GM23338 (cell line): ENCODE measurements at regions not wholly inside any gene's neighbourhood (a gene's known extent, or its start where the extent isn't known, plus 50 kb on each side); places are given as distances from the start of the nearest gene placed in this dataset.

Source experiments
- EZH2 ChIP-seq: fragments of 200-600 bp; sonication (generic); IDR thresholded peaks from one replicate; pipeline ENCODE4 v1.8.0; 2017; ENCODE audit warnings: antibody characterized with exemption, mild to moderate bottlenecking, low read depth; ENCODE audit not compliant: unreplicated experiment
- EZH2phosphoT487 ChIP-seq: fragments of 200-600 bp; sonication (generic); IDR thresholded peaks from one replicate; pipeline ENCODE4 v1.8.1; 2018; ENCODE audit warnings: antibody characterized with exemption; ENCODE audit not compliant: unreplicated experiment
- POLR2AphosphoS5 ChIP-seq: IDR thresholded peaks from 2 replicates; pipeline ENCODE4 v1.6.1; 2016; ENCODE audit warnings: antibody characterized with exemption, low read depth
- REST ChIP-seq: IDR thresholded peaks from one replicate; pipeline ENCODE4 v1.6.1; 2018; ENCODE audit warnings: antibody characterized with exemption; ENCODE audit not compliant: unreplicated experiment
- ZNF114 ChIP-seq: fragments of 250-450 bp; sonication (Bioruptor Pico); IDR thresholded peaks from 2 replicates; pipeline ENCODE4 v1.5.0; 2020; ENCODE audit warnings: mild to moderate bottlenecking, moderate library complexity
- TF ChIP-seq, protein P1 (sequence below), 2 experiments: fragments of 200-600 bp in 1 of 2; sonication (generic) in 1 of 2; conservative IDR thresholded peaks; 2 replicates each; pipeline versions ENCODE4 v1.5.1 to v1.6.1; 2016 to 2017; ENCODE audit warnings: antibody characterized with exemption in 2 of 2, low read depth in 2 of 2, mild to moderate bottlenecking in 2 of 2, moderate library complexity in 1 of 2

DNA sequence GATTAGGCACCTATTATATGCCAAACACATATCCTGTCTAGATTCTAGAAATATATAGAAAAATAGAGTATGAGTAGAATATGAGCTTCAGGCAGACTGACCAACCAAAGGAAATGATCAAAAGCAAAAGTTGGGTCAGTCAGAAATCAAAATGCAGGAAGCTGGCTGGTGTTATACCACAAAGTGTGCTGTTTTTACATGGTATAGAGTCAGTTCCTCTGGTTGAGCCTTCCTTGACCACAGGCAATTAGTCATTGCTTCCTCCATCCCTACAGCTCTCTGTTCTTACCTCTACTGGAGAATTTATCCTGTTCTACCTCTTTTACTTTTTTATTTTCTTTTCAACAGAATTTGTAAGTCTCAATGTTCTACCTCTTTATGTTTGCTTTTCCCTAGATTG lies 149.8 kb downstream of the TMCO5A start:
- TF ChIP-seq POLR2AphosphoS5 = no peak
- no peak for TF ChIP-seq REST
- TF ChIP-seq, protein P1, sequence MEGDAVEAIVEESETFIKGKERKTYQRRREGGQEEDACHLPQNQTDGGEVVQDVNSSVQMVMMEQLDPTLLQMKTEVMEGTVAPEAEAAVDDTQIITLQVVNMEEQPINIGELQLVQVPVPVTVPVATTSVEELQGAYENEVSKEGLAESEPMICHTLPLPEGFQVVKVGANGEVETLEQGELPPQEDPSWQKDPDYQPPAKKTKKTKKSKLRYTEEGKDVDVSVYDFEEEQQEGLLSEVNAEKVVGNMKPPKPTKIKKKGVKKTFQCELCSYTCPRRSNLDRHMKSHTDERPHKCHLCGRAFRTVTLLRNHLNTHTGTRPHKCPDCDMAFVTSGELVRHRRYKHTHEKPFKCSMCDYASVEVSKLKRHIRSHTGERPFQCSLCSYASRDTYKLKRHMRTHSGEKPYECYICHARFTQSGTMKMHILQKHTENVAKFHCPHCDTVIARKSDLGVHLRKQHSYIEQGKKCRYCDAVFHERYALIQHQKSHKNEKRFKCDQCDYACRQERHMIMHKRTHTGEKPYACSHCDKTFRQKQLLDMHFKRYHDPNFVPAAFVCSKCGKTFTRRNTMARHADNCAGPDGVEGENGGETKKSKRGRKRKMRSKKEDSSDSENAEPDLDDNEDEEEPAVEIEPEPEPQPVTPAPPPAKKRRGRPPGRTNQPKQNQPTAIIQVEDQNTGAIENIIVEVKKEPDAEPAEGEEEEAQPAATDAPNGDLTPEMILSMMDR (conservative IDR thresholded peaks at IDR 0.05; ENCODE audit: low read depth in 2 of 2) = no peak
- no peak for TF ChIP-seq EZH2
- TF ChIP-seq ZNF114 (CRISPR knock-in tag) = no peak
- TF ChIP-seq EZH2phosphoT487 = no peak
